ENCODE measurements at regions not wholly inside any gene's neighbourhood (a gene's known extent, or its start where the extent isn't known, plus 50 kb on each side); places are given as distances from the start of the nearest gene placed in this dataset.

GRCh38 chrX:45623266-45623665, 422.6 kb upstream of the DIPK2B start:
- peak; percentile 52 for DNase-seq (ENCODE audit: unreplicated experiment)
- Mint-ChIP-seq H3K4me3 (ENCODE audit: unreplicated experiment) (no peak overlapping the region), H3K27ac (ENCODE audit: low read depth, unreplicated experiment) (peak overlapping the region; percentile 86), H3K9me3 (ENCODE audit: unreplicated experiment) (peaks cover 13% of the 10 kb centered on the region), H3K4me1 (ENCODE audit: insufficient read depth, unreplicated experiment) (peaks cover 18% of the 10 kb centered on the region), H3K36me3 (ENCODE audit: insufficient read depth, unreplicated experiment) (peaks cover 6% of the 10 kb centered on the region), H3K27me3 (ENCODE audit: insufficient read depth, unreplicated experiment) (peaks cover 28% of the 10 kb centered on the region)
- CTCF ChIA-PET = no interaction called here
- BruUV-seq (replicated peaks) = no TSS peak
- POLR2A ChIA-PET = interaction anchor here (0.6 to 4.3 kb wide), 10 partner anchors 35 to 201 kb away, joined by 3 to 22 read pairs (median 6); no protein-coding TSS in a partner anchor
- intact Hi-C loops (cut with micrococcal nuclease) = no loop called here
- no peak for TF ChIP-seq CTCF (IDR thresholded peaks at IDR 0.05; ENCODE audit: unreplicated experiment)

- Mint-ChIP-seq H3K9me3 (ENCODE audit: unreplicated experiment) (peaks cover 12% of the 10 kb centered on the region), H3K36me3 (ENCODE audit: insufficient read depth, unreplicated experiment) (peaks cover 6% of the 10 kb centered on the region), H3K4me3 (ENCODE audit: unreplicated experiment) (no peak overlapping the region), H3K27ac (ENCODE audit: low read depth, unreplicated experiment) (peak overlapping the region; percentile 86), H3K27me3 (ENCODE audit: insufficient read depth, unreplicated experiment) (peaks cover 30% of the 10 kb centered on the region), H3K4me1 (ENCODE audit: insufficient read depth, unreplicated experiment) (peaks cover 18% of the 10 kb centered on the region)
- no peak for TF ChIP-seq CTCF (IDR thresholded peaks at IDR 0.05; ENCODE audit: unreplicated experiment)
- intact Hi-C loops (cut with micrococcal nuclease) = no loop called here
- BruUV-seq (replicated peaks) = no TSS peak
- CTCF ChIA-PET = no interaction called here
- DNase-seq (ENCODE audit: unreplicated experiment) = peak; percentile 0
- POLR2A ChIA-PET = interaction anchor here (0.6 to 4.3 kb wide), 13 partner anchors 11 to 180 kb away, joined by 3 to 22 read pairs (median 6); no protein-coding TSS in a partner anchor
Observed at GRCh38 chrX:45622538-45622937, 421.9 kb upstream of the DIPK2B start.

- BruUV-seq (replicated peaks) = no TSS peak
- ChIA-PET POLR2A (interaction anchor here (0.7 to 4.3 kb wide), 13 partner anchors 12 to 181 kb away, joined by 3 to 22 read pairs (median 7); no protein-coding TSS in a partner anchor), CTCF (no interaction called here)
- Mint-ChIP-seq H3K27ac (ENCODE audit: low read depth, unreplicated experiment) (peak overlapping the region; percentile 86), H3K9me3 (ENCODE audit: unreplicated experiment) (peaks cover 7% of the 10 kb centered on the region), H3K4me3 (ENCODE audit: unreplicated experiment) (no peak overlapping the region), H3K27me3 (ENCODE audit: insufficient read depth, unreplicated experiment) (peaks cover 30% of the 10 kb centered on the region), H3K4me1 (ENCODE audit: insufficient read depth, unreplicated experiment) (peaks cover 18% of the 10 kb centered on the region), H3K36me3 (ENCODE audit: insufficient read depth, unreplicated experiment) (peaks cover 6% of the 10 kb centered on the region)
- TF ChIP-seq CTCF (IDR thresholded peaks at IDR 0.05; ENCODE audit: unreplicated experiment) = no peak
- DNase-seq (ENCODE audit: unreplicated experiment) = no peak
- intact Hi-C loops (cut with micrococcal nuclease) = no loop called here
Observed at GRCh38 chrX:45622042-45622423, 421.4 kb upstream of the DIPK2B start.

GRCh38 chrX:45621376-45622041, 420.8 kb upstream of the DIPK2B start:
- H3K36me3 Mint-ChIP-seq (ENCODE audit: insufficient read depth, unreplicated experiment) = peaks cover 6% of the 10 kb centered on the region
- BruUV-seq (replicated peaks) = no TSS peak
- DNase-seq (ENCODE audit: unreplicated experiment) = peak; percentile 65
- peaks cover 18% of the 10 kb centered on the region for H3K4me1 Mint-ChIP-seq (ENCODE audit: insufficient read depth, unreplicated experiment)
- peaks cover 28% of the 10 kb centered on the region for H3K27me3 Mint-ChIP-seq (ENCODE audit: insufficient read depth, unreplicated experiment)
- H3K9me3 Mint-ChIP-seq (ENCODE audit: unreplicated experiment) = peaks cover 2% of the 10 kb centered on the region
- POLR2A ChIA-PET = interaction anchor here (0.6 to 4.3 kb wide), 18 partner anchors 13 to 181 kb away, joined by 3 to 22 read pairs (median 6); no protein-coding TSS in a partner anchor
- no peak for TF ChIP-seq CTCF (IDR thresholded peaks at IDR 0.05; ENCODE audit: unreplicated experiment)
- no peak overlapping the region for H3K4me3 Mint-ChIP-seq (ENCODE audit: unreplicated experiment)
- CTCF ChIA-PET = interaction anchor here (1.4 kb wide), 1 partner anchor 106 kb away, joined by 10 read pairs; no protein-coding TSS in a partner anchor
- H3K27ac Mint-ChIP-seq (ENCODE audit: low read depth, unreplicated experiment) = peak overlapping the region; percentile 86
- intact Hi-C loops (cut with micrococcal nuclease) = no loop called here
